IPS DF 19.7 (cell line): ENCODE measurements at regions not wholly inside any gene's neighbourhood (a gene's known extent, or its start where the extent isn't known, plus 50 kb on each side); places are given as distances from the start of the nearest gene placed in this dataset.
"Not testable (repeated sequence)": the region's sequence is repeated elsewhere in the genome, so short reads cannot be mapped to it uniquely, and the experiment has no call there.

ENCODE experiments used
- DNase-seq: peaks from one replicate; pipeline ENCODE4 v3.0.0-alpha.2; 2013; ENCODE audit warnings: low read depth, low spot score

GRCh38 chr16:29182940-29183868 lies 198.4 kb downstream of the LAT start:
- DNase-seq, result not testable (repeated sequence)

GRCh38 chr16:29182501-29182900 lies 197.6 kb downstream of the LAT start:
- no peak for DNase-seq

DNA sequence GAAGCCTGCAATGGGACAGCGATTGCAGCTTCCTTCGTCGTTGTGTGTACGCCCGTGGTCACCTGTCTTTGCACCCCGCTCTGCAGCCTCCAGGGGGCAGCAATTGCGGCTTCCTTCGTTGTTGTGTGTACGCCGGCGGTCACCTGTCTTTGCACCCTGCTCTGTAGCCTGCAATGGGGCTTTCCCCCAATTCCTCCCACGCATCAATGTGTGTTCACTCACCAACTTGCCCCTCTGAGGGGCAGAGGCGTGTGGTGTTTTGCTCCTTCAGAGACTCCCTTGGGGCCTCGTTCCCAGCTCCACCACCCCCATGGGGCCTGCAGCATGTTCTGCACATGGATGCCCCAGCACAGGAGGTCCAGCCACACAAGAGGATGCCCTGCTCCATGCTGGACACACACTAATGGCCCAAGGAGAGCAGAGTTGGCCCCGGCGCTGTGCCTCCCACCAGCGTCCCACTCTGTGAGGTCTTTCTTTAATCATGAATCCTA lies 197.1 kb downstream of the LAT start:
- DNase-seq, result not testable (repeated sequence)

DNA sequence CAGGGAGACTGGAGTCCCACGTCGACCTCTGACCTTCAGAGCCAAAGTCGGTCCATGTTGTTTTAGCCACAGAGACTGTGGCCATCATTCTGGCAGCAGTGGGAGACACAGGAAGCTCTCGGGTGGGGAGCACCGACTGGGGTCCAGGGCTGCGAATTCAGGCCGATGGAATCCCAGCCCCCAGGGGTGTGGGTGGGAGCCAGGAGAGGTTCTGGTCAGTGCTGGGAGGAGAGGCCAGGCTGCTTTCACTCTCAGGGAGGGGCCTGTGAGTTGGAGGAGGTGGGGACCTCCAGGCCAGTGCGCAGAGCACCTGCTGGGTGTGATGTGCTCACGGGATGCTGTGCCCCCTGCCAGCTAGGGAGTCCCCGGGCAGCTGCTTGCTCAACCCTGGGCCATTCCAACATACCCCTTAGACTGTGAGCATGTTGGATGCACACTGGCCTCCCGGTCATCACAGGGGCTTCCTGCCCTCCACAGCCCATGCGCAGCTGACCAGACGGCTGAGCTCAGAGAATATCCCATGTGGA lies 196.5 kb downstream of the LAT start:
- not testable (repeated sequence) for DNase-seq

- DNase-seq, result not testable (repeated sequence)
Measured at GRCh38 chr16:29180206-29180600, 195.4 kb downstream of the LAT start.

- DNase-seq, result not testable (repeated sequence)
Measured at GRCh38 chr16:29179401-29180205, 194.8 kb downstream of the LAT start.

DNA sequence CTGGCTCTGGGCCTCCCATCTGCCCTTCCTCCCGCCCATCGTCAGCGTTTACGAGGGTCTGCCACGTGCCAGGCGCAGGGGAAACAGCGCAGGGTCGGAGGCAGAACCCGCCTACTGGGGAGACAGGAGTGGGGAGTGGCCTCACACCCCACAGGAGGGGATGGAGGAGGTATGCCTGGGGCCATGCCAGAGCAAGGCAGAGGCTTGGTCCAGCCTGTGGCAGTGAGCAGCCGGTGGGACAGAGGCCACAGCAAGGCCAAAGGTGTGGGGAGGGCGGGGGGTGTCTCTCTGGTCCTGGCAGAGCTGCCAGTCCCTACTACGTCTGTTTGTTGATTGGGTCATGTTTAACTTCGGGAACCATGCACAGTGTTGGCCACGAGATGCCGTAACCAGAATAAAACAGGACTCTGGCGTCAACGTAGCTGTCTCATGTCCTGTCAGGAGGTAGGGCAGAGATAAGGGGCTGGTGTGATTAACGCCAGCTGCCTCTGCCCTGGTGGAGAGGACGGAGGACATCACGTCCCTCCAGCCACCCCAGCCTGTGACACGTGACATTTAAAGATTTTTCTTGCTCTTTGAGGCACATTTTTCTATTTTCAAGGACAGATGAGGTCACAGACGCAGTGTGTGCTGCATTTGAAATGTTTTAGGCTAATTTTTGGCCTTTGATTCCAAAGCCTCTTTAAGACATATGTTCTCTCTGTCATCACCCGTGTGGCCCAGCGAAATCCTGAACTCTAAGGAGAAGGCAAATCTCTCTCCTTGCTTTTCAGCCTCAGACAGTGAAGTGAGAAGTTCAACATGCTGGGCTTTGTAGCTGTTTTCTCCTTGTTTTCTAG lies 193.3 kb downstream of the LAT start:
- DNase-seq, result not testable (repeated sequence)

DNA sequence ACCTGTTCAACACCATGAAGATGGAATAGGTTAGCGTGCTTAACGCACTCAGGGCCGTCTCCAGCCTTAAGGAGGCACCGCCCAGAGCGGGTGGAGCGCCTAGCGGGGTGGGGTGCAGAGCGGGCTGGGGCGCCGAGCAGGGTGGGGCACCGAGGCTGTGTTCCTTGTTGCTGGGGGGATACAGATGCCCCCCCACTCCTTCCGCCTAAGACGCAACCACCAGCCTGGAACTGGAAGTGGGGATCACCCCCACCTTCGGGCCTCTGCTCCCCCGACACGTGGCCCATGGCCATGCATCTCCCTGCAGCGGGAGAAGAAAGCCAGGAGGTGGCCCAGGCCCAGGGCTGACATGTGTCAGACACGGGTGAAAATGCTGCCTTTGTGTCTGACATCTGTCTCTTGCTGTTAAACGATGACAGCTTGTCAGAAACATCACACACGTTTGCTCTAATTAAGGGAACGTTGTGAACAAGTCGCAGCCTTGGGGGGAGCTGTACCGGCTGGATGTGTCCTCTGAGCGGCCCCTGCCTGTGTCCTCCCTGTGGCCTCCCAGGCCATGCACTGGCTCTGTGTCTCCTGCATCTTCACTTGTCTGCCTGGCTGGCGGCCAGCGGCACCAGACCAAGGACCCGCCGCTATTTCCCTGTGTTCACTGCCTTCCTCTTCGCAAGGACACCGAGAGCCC lies 192.5 kb downstream of the LAT start:
- not testable (repeated sequence) for DNase-seq

DNA sequence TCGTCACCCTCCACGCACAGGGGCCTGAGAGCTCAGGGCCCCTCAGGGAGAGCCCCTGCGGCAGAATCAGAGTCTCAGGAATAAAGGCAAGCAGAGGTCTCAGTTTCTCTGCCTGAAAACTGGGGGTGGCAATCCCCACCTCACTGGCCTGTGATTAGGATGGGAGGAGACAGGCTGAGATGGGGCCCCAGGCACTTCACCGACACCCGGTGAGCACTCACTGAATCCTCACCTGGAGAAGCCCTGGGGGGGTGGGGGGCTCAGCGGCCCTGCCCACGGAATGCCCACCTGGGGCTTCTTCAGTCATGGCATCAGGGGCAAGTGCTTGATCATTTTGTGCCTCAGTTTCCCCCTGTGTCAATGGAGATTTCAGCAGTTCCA lies 192.0 kb downstream of the LAT start:
- not testable (repeated sequence) for DNase-seq

DNA sequence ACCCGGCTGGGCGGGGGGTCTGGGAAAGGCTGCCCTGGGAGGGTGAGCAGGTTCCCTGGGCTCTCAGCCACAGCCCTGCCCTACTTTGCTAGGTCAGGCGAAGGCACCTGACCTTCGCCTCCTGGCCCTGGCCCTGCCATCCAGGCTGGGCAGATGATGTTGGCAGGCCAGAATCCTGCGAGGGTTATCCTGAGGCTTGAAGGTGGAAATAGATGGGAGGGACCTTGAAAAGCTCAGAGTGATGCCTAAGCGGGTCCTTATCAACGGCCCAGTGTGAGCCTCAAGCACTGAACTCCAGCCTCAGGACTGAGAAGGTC lies 191.3 kb downstream of the LAT start:
- DNase-seq, result not testable (repeated sequence)

- DNase-seq, result not testable (repeated sequence)
Measured at GRCh38 chr16:29175411-29176153, 190.7 kb downstream of the LAT start.

DNA sequence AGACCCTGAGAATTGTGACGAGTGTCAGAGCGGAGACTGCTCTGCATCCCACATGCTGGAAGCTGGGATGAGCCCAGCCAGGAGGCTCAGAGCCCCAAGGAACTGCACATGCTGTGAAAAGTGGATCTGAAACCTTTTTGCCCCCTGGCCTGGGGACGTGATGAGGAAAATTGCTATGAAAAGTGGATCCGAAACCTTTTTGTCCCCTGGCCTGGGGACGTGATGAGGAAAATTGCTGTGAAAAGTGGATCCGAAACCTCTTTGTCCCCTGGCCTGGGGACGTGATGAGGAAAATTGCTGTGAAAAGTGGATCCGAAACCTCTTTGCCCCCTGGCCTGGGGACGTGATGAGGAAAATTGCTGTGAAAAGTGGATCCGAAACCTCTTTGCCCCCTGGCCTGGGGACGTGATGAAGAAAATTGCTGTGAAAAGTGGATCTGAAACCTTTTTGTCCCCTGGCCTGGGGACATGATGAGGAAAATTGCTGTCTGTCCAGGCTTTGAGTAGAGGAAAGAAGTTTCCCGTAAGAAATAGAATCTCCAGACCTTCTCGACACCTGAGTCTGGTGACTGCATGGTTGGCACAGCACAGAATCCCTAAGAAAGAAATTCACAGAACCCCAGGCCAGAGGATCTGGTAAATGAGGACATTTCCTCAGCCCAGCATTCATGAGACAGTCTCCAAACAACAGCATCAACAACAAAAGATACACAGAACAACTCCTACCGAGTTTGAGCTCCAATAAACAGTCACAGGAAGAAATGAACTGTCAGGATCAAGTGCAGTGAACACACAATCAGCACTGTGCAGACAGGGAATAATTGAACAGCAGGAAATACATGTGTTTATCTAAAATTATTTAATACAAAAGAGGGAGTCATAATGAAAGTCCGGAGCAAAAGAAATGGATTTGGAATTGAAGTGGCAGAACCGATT lies 188.8 kb downstream of the LAT start:
- not testable (repeated sequence) for DNase-seq

- not testable (repeated sequence) for DNase-seq
Measured at GRCh38 chr16:29172098-29172724, 187.4 kb downstream of the LAT start.

DNA sequence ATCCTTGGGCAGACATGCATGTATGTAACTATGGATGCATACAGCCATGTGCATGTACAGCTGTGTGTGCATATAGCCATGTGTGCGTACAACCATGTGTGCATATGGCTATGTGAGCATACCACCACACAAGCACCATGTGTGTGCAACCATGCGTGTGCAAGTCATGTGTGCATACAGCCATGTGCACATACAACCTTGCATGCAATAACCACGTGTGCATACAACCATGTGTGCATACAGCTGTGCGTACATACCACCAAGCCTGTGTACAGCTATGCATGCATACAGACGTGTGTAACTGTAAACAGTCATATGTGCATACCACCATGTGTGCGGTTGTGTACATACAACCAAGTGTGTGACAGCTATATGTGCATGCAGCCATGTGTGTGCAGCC lies 186.4 kb downstream of the LAT start:
- DNase-seq, result not testable (repeated sequence)

GRCh38 chr16:29170393-29171119 lies 185.7 kb downstream of the LAT start:
- DNase-seq, result not testable (repeated sequence)

DNA sequence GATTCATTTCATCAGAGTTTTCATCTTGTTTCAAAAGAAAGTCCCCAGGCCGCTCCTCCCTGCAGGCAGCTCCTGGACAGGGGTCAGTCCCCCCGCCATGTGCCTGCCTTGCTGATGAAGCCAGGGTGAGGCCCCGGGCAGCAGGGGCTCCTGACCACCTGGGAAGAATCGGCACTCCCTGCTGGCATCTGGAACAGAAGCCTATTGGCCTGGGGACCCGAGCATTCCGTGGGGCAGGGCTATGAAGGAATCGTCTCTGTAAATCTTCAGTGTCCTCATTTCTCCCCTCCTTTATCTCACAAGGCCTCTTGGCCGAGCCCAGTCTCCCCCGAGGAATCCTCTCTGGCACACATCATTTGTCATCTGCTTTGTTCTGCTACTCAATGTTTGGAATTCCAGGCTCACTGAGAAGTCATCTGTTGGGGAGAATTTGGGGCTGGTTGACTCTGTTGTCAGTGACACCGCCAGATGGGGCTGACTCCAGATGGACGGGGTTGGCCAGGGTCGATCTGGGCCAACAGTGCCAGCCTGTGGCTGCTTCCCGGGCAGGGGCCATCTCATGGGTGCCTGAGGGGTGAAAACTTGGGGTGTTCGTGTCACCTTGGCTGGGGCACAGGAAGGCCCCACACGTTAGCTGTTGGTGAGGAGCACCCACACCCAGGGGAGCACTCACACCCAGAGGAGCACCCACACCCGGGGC lies 184.6 kb downstream of the LAT start:
- DNase-seq, result not testable (repeated sequence)
